ENCODE measurements at regions not wholly inside any gene's neighbourhood (a gene's known extent, or its start where the extent isn't known, plus 50 kb on each side); places are given as distances from the start of the nearest gene placed in this dataset.

- no peak for TF ChIP-seq CTCF (IDR thresholded peaks at IDR 0.05; ENCODE audit: low read length)
- no peak for TF ChIP-seq EZH2 (IDR thresholded peaks at IDR 0.05; ENCODE audit: borderline replicate concordance, low read length)
Measured at GRCh38 chr2:19754907-19755306, 146.9 kb downstream of the TTC32 start.

Data from OCI-LY1 (cell line).